Activated CD4-positive, CD25-positive, alpha-beta regulatory T cell treated with anti-CD3 and anti-CD28 coated beads, Interleukin-2, amount 50 U/mL, for 24 hours (primary cell): ENCODE measurements at regions not wholly inside any gene's neighbourhood (a gene's known extent, or its start where the extent isn't known, plus 50 kb on each side); places are given as distances from the start of the nearest gene placed in this dataset.
"Not testable (repeated sequence)": the region's sequence is repeated elsewhere in the genome, so short reads cannot be mapped to it uniquely, and the experiment has no call there.

Source experiments
- ATAC-seq, 2 donors: fragments of 150-1000 bp; cut with Tn5 transposase; one replicate each; pipeline ENCODE4 v1.10.0; 2021; ENCODE audit warnings: mild to moderate bottlenecking in 1 of 2, moderate library complexity in 1 of 2

- peak; percentile 41 to 43 for ATAC-seq
These were observed 121.6 kb upstream of the ZNF92 start for GRCh38 chr7:65251851-65252620.

- no peak for ATAC-seq
These were observed 122.8 kb upstream of the ZNF92 start for GRCh38 chr7:65250697-65251395.

- ATAC-seq = no peak
These were observed 123.4 kb upstream of the ZNF92 start for GRCh38 chr7:65250216-65250615.

GRCh38 chr7:65247491-65247890 is 126.2 kb upstream of the ZNF92 start:
- ATAC-seq = no peak

GRCh38 chr7:65239707-65240352 is 133.8 kb upstream of the ZNF92 start:
- no peak for ATAC-seq

- no peak for ATAC-seq
These were observed 134.3 kb upstream of the ZNF92 start for GRCh38 chr7:65239324-65239706.

- no peak for ATAC-seq
These were observed 134.9 kb upstream of the ZNF92 start for GRCh38 chr7:65238785-65239184.

GRCh38 chr7:65235586-65235985 is 138.1 kb upstream of the ZNF92 start:
- no peak for ATAC-seq

GRCh38 chr7:65233409-65234034 is 140.1 kb upstream of the ZNF92 start:
- no peak for ATAC-seq

- ATAC-seq = no peak
These were observed 143.4 kb upstream of the ZNF92 start for GRCh38 chr7:65230231-65230630.

- ATAC-seq = no peak
These were observed 148.1 kb upstream of the ZNF92 start for GRCh38 chr7:65225422-65226006.

- ATAC-seq = no peak
These were observed 151.0 kb upstream of the ZNF92 start for GRCh38 chr7:65222655-65223054.

GRCh38 chr7:65221683-65222082 is 152.0 kb upstream of the ZNF92 start:
- no peak for ATAC-seq

GRCh38 chr7:65219623-65220022 is 154.0 kb upstream of the ZNF92 start:
- ATAC-seq = no peak

GRCh38 chr7:65216469-65216868 is 157.2 kb upstream of the ZNF92 start:
- peak; percentile 61 to 63 for ATAC-seq

- not testable (repeated sequence) for ATAC-seq
These were observed 160.4 kb upstream of the ZNF92 start for GRCh38 chr7:65213260-65213659.

GRCh38 chr7:65199221-65199620 is 174.4 kb upstream of the ZNF92 start:
- ATAC-seq = not testable (repeated sequence)

GRCh38 chr7:65193334-65194058 is 180.2 kb upstream of the ZNF92 start:
- not testable (repeated sequence) for ATAC-seq

- ATAC-seq = not testable (repeated sequence)
These were observed 170.6 kb upstream of the ERV3-1 start for GRCh38 chr7:65177041-65177440.

- not testable (repeated sequence) for ATAC-seq
These were observed 143.6 kb upstream of the ERV3-1 start for GRCh38 chr7:65150105-65150504.

GRCh38 chr7:65146118-65146914 is 139.8 kb upstream of the ERV3-1 start:
- not testable (repeated sequence) for ATAC-seq
